GM19397 (cell line): ENCODE measurements at regions not wholly inside any gene's neighbourhood (a gene's known extent, or its start where the extent isn't known, plus 50 kb on each side); places are given as distances from the start of the nearest gene placed in this dataset.
"Not testable (repeated sequence)": the region's sequence is repeated elsewhere in the genome, so short reads cannot be mapped to it uniquely, and the experiment has no call there.

ENCODE experiments used
- ATAC-seq: cut with Tn5 transposase; IDR thresholded peaks from one replicate; pipeline ENCODE4 v1.9.1; 2021; ENCODE audit warnings: mild to moderate bottlenecking, moderate library complexity; ENCODE audit not compliant: unreplicated experiment

GRCh38 chr19:30066781-30067759 is 125.0 kb downstream of the URI1 start:
- no peak for ATAC-seq

DNA sequence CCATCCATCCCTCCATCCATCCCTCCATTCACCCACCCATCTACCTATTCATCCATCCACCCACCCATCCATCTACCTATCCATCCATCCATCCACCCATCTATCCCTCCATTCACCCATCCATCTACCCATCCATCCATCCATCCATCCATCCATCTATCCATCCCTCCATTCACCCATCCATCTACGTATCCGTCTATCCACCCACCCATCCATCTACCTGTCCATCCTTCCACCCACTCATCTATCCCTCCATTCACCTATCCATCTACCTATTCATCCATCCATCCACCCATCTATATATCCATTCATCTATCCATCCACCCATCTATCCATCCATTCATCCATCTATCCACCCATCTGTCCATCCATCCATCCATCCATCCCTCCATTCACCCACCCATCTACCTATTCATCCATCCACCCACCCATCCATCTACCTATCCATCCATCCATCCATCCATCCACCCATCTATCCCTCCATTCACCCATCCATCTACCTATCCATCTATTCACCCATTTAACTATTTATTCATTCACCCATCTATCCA is 126.0 kb downstream of the URI1 start:
- ATAC-seq: not testable (repeated sequence)

DNA sequence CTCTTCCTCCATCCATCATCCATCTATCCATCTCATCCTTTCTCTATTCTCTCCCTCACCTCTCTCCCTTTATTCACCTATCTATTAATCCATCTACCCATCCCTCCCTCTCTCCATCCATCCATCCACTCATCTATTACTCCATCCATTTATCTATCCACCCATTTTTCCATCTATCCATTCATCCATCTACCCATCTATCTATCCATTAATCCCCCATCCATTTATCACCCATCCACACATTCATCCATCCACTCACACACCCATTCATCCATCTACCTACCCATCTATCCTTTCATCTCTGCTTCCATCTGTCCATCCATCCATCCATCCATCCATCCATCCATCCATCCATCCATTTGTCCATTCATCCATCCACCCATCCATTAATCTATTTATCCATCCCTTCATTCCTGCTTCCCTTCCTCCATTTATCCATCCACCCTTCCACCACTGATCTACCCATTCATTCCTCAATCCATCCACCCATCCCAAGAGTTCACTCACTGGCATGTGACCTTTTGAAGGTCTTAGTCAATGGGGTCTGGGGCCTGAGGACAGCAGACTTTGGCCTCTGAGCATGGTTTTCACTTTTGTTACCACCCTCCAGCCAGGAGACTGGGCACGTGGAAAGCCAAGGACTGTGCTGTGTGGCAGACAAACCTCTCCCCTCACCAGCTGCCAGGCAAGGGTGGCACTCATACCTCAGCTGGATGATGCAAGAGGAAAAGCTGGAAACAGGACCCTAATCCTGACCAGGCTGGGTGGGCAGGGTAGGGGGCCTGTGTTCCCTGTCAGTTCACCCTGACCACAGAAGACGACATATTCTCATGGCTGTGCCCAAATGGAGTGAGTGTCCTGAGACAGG is 126.7 kb downstream of the URI1 start:
- ATAC-seq: no peak

DNA sequence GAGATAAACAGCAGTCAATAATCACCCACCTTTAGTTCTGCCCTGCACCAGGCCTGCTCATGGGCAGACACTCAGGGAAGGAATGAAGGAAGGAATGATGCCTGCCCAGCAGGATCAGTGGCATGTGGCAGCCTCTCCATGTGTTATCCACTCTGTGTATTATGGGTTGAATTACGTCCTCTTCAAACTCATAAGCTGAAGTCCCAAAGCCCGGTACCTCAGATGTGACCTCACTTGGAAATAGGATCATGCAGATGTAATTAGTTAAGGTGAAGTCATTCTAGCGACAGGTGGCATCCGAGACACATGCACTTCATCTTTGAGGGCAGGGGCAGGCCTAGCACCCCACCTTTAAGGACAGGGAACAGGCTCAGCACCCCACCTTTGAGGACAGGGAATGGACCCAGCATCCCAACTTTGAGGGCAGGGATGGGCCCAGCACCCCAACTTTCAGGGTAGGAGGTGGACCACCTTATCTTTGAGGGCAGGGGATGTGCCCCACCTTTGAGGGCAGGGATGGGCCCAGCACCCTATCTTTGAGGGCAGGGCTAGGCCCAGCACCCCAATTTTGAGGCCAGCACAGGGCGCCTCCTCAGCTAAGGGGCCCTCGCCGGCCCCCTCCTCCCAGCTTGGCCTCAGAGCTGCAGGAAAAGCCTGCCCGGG is 127.6 kb downstream of the URI1 start:
- ATAC-seq: no peak

DNA sequence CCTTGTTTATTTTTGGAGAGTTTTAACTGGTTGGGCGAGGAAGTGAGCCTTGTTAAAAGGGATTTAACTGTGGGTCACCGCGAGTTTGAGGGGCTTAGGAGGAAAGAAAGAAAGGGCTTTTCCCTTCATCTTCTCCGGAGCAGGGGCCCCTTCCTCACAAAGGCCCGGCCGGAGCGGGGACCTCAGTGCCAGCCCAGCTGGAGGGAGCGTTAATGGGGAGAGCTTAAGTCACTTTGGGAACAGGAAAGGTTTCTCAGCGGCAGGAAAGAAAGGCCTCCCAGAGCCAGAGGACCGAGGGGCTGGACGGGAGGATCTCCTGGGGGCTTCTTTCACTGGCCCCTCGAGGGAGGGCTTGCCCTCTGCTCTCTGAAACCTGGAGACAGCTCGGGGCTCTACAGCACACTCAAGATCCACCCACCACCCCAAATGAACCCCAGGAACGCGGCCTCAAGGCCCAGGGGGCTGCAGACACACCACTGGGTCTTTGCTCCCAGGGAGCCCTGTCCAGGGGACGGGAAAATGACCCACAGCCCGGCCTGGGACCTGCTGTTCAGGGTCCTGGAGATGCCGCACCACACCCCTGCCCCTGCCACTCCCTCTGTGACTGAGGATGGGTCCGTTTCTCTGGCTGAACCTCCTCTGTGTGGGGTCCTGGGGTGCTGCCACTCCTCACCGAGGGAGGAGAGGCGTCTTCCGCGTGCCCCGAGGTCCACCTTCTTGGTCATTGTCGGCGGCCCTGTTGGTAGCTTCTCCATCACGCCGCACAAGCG is 128.3 kb downstream of the URI1 start:
- no peak for ATAC-seq

- ATAC-seq: no peak
These were observed 129.1 kb downstream of the URI1 start for GRCh38 chr19:30070968-30071632.

DNA sequence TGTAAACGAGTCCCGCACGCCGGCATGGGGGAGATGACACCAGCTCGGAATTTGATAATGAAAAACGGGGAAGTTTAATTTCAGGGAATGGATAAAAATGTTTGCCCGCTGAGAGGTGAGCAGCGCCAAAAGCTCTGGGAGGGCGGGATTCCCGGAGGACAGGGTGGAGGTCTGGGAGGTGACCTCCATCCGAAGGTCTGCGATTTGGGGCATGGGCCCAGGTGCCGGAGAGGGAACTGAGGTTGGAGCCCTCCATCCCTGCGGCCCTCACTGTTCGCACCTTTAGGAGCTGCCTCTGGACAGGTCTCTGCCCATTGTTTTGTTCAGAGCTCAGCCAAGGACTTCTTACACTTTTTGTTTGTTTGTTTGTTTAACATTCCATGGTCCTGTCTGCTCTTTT is 129.8 kb downstream of the URI1 start:
- no peak for ATAC-seq

DNA sequence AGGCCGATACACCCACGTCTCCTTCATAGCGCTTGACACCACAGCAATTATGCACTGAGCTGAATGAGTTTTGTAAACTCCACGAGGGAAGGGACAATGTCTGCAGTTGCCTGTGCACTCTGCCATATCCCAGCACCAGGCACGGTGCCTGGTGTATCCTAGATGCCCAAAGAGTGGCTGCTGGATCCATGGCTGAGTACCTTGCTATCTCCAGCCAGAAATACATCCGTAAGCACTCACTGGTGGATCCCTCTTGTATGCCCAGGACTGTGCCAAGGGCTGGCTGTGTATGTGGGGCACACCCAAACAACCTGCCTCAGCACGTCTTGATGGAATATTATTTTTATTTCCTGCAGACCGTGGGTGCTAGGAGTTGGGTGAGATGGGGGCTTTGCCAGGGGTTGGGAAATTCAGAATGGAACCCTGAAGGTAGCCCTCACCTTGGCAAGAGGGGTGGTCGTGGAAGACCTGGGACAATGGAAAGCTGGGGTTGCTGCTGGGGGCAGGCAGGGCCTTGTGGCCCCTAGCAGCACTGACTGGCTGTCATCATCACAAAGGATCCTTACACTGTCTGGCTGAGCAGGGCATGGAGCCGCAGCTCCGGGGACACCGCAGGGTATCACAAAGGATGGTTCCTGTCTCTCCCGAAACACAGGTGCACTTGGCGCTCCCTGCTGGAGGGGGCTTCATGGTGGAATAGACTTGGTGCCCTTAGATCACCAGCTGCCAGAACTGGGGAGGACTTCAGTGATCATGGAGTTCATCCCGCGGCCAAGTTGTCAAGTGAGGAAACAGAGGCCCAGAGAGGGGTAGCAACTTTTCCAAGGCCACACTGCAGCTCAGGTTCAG is 131.3 kb downstream of the URI1 start:
- ATAC-seq: no peak

- ATAC-seq: no peak
These were observed 132.1 kb downstream of the URI1 start for GRCh38 chr19:30074096-30074495.

DNA sequence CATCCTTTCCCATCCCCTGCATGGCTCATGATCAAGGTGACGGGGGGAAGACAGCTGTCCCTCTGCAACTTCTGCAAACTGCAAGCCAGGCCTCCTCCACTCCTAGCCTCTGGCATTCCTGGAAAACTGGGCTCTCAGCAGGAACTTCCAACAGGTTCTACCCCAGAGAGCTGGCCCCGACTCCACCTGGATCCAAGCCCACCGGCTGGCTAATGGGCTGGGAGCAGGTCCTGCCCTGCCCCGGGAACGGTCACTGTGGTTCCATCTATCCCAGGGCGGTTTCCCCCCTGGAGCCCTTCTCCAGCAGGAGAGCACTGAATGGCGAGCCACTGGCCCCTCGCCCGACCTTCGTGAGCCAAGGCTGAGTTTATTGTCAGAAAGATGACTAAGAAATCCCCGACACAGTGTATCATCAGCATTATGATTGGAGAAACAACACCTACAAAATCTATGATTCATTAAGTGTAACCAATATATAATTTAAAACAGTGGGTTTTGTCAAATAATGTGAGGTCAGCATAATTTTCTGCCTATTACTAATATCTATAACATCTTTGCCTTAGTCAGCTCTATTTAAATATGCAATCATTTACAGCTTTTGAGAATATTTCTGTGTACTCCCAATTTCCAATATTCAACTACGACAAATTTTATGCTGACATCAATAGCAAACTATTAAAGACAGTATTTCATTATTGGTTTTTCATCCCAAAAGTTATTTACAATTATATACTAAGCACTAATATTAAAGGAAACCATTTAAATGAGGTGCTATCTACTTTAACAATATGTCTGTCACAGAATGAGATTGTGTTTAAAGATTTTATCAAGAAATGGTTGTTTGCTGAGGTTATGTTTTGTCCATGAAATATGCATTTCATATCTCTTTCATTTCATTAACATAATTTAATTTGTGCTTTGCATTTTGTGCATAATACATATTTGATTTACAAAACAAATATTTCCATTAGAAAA is 133.0 kb downstream of the URI1 start:
- ATAC-seq: no peak

DNA sequence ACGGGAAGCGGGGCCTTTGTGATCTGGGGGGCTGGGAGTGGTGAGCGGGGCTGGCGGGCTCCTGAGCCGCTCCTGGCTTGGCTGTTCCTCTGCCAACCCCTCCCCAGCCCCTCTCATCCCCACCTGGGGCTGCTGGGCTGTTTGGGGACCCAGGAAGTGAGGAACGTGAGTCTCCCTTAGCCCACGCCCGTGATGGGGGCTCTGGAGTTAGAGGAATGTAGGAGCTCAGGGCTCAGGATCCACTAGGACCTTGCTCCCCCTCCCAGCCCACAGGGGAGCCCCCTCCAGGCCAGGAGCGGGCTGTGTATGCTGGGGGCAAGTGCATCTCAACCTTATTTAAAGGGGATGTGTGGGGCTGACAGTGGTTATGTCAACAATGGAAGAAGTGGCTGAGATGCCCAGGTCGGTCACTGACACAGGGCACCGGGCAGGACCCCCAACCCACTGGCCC is 134.1 kb downstream of the URI1 start:
- ATAC-seq: no peak

DNA sequence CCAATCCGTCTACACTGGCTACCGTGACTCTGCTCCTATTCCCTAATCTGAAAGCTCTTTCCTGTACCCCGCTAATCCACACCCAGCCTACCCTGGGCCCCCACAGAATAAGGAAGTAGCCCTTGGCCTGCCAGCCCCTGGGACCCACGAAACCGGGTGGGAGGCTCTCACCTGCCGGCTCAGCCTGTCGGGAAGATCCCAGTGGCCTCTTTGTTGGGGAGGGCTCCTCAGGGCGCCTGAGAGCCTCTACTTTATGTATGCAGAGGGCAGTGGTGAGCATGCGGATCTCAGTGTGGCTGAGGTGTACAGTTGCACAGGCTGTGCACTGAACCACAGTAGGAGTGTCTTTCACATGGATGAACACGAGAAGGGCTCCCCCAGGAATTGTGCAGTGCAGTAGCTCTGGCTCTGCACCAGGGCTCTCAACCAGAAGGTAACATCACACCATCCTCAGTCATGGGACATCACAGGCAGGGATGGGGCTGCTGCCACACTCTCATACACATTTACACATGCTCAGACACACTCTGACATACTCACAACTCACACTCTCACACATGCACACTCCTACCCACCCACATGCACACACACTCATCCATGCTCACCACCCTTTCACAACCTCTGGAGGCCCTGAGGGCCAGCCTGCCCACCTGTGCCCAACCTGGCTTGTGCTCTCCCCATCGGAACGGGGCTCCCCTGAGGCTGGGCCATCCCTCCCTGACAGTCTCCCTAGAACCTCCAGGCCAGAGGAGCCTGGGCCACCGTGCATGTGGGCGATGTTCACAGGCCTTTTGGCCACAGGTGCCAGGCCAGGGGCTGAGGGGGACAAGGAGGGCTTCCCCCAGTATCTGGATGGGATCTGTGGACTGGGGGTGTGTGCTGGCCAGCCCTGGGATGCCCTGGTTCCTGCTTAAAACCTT is 135.0 kb downstream of the URI1 start:
- no peak for ATAC-seq

DNA sequence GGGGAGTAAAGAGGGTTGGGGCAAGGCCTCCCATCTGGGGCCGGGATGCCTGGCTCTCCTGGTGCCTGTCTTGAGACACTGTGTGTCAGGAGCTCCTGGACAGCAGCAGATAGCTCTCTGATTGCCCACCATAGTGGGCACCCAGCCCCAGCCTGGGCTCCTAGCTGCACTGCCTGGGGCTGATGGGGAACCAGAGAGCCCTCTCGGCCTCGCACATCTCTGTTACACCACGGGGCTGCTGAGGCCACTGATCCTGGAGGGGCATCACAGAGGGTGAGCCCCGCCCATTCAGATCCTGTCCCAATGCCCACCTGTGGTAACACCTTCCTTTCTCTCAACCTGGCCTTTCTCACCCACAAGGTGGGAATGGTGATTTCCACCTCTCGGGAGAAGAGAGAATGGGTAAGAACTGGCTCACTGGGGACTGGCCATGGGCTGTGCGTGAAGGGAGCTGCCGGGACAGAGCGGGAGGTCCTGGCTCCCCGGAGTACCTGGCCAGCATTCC is 135.9 kb downstream of the URI1 start:
- no peak for ATAC-seq

DNA sequence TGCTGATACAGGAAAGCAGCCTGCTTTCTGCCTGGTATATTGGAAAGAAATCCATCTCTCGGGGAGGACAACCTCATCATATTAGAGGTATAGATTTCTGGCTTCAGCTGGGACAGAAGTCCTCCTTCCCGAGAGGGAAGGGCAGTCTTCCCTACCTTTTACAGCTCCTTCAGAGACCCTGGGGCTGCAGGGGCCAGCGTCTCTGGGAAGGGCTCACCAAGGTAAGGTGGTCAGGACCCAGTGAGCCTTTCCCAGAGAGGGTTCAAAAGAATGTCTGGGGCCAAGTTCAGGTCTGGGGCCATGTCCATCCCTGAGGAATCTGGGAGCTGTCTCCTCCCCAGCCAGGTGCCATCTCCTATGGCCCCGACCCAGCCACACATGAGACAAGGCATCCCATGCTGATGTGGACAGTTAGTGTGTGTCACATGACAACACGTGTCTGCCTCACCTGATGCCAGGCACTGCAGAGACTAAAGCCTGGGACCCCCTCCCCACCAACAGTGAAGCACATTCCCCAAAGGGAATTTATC is 136.4 kb downstream of the URI1 start:
- ATAC-seq: no peak

DNA sequence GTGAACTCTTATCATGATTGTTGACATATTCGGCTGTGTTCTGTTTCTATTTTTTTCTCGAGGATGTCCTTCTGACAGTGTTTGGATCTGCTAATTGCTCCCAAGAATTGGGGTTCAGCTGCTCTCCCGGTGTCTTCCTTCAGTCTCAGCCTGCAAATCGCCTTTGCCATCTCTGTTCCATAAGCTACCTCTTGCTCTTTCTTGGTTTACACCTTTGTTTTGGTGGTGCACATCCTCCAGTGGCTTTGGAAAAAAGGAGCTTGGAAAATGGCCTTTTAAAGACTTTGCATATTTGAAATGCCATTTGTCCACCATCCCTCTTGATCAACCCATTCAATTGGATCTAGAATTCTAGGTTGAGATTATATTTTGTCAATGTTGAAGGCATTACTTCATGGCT is 137.2 kb downstream of the URI1 start:
- ATAC-seq: no peak

DNA sequence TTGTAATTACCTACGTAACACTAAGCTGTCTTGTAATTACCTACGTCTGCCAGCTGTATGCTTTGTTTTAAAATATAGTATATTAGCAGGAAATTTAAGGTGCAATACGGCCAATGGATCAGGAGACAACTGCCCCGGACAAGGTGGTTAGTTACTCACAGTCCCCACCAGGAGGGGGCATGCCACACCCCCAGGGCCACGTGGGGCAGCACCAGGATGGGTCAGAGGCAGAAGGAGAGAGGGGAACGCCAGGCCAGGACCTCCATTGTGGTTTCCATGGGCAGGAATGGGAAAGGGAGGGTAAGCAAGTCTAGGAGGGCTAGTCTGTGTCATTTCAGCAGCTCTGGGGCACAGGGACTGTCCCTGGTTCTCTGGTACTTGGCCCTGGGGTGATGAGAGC is 140.1 kb downstream of the URI1 start:
- no peak for ATAC-seq
